NCI-H526 (cell line): ENCODE measurements at regions not wholly inside any gene's neighbourhood (a gene's known extent, or its start where the extent isn't known, plus 50 kb on each side); places are given as distances from the start of the nearest gene placed in this dataset.

Experiments
- DNase-seq, 2 experiments: peaks; one replicate each; lab custom pipeline; 2025; lab: John Stamatoyannopoulos, UW

GRCh38 chr5:160175438-160176218 is 53.7 kb upstream of the FABP6 start:
- DNase-seq, result no peak

GRCh38 chr5:160174780-160175437 is 54.4 kb upstream of the FABP6 start:
- DNase-seq, result no peak

GRCh38 chr5:160174290-160174689 is 55.0 kb upstream of the FABP6 start:
- no peak for DNase-seq

GRCh38 chr5:160171666-160172065 is 52.4 kb upstream of the PWWP2A start:
- peak; percentile 64 to 74 for DNase-seq

GRCh38 chr5:160169326-160169725 is 50.1 kb upstream of the PWWP2A start:
- no peak for DNase-seq
